ENCODE measurements at regions not wholly inside any gene's neighbourhood (a gene's known extent, or its start where the extent isn't known, plus 50 kb on each side); places are given as distances from the start of the nearest gene placed in this dataset.

GRCh38 chr6:81088145-81088544 lies 664.3 kb downstream of the TENT5A start:
- TF ChIP-seq CTCF (IDR thresholded peaks at IDR 0.05; ENCODE audit: low read length), result no peak
- no peak for TF ChIP-seq EZH2 (IDR thresholded peaks at IDR 0.05; ENCODE audit: borderline replicate concordance, low read length)

All from OCI-LY1 (cell line).